ENCODE measurements at regions not wholly inside any gene's neighbourhood (a gene's known extent, or its start where the extent isn't known, plus 50 kb on each side); places are given as distances from the start of the nearest gene placed in this dataset.

- no peaks in the 10 kb centered on the region for H3K36me3 ChIP-seq (ENCODE audit: insufficient read depth, low read length)
- H3K9me3 ChIP-seq (ENCODE audit: low read length), result no peaks in the 10 kb centered on the region
- H3K27ac ChIP-seq (ENCODE audit: low read depth, low read length), result no peak overlapping the region
- H3K4me3 ChIP-seq (ENCODE audit: low read depth in 1 of 2, low read length in 2 of 2), result no peak overlapping the region
- no peak overlapping the region for H3K9ac ChIP-seq (ENCODE audit: low read length)
- H3K27me3 ChIP-seq (ENCODE audit: control insufficient read depth in 1 of 2, insufficient read depth in 2 of 2, low read length in 2 of 2), result peaks cover 0 to 26% of the 10 kb centered on the region in 2 donors
- H3K4me1 ChIP-seq (ENCODE audit: insufficient read depth, low read length), result no peaks in the 10 kb centered on the region
Measured at GRCh38 chr22:49206281-49206680, 621.4 kb downstream of the BRD1 start.

- Histone ChIP-seq H3K9ac (ENCODE audit: low read length) (no peak overlapping the region), H3K27ac (ENCODE audit: low read depth, low read length) (no peak overlapping the region), H3K36me3 (ENCODE audit: insufficient read depth, low read length) (no peaks in the 10 kb centered on the region), H3K4me3 (ENCODE audit: low read depth in 1 of 2, low read length in 2 of 2) (no peak overlapping the region), H3K4me1 (ENCODE audit: insufficient read depth, low read length) (no peaks in the 10 kb centered on the region), H3K9me3 (ENCODE audit: low read length) (no peaks in the 10 kb centered on the region), H3K27me3 (ENCODE audit: control insufficient read depth in 1 of 2, insufficient read depth in 2 of 2, low read length in 2 of 2) (peaks cover 0 to 26% of the 10 kb centered on the region in 2 donors)
Measured at GRCh38 chr22:49205483-49205800, 622.2 kb downstream of the BRD1 start.

GRCh38 chr22:49204599-49205482 lies 622.8 kb downstream of the BRD1 start:
- Histone ChIP-seq H3K36me3 (ENCODE audit: insufficient read depth, low read length) (no peaks in the 10 kb centered on the region), H3K9me3 (ENCODE audit: low read length) (no peaks in the 10 kb centered on the region), H3K27me3 (ENCODE audit: control insufficient read depth in 1 of 2, insufficient read depth in 2 of 2, low read length in 2 of 2) (peaks cover 0 to 26% of the 10 kb centered on the region in 2 donors), H3K4me3 (ENCODE audit: low read depth in 1 of 2, low read length in 2 of 2) (no peak overlapping the region), H3K4me1 (ENCODE audit: insufficient read depth, low read length) (no peaks in the 10 kb centered on the region), H3K27ac (ENCODE audit: low read depth, low read length) (no peak overlapping the region), H3K9ac (ENCODE audit: low read length) (no peak overlapping the region)

- peaks cover 0 to 20% of the 10 kb centered on the region in 2 donors for H3K27me3 ChIP-seq (ENCODE audit: control insufficient read depth in 1 of 2, insufficient read depth in 2 of 2, low read length in 2 of 2)
- H3K27ac ChIP-seq (ENCODE audit: low read depth, low read length), result no peak overlapping the region
- no peaks in the 10 kb centered on the region for H3K36me3 ChIP-seq (ENCODE audit: insufficient read depth, low read length)
- no peaks in the 10 kb centered on the region for H3K9me3 ChIP-seq (ENCODE audit: low read length)
- H3K4me1 ChIP-seq (ENCODE audit: insufficient read depth, low read length), result no peaks in the 10 kb centered on the region
- no peak overlapping the region for H3K9ac ChIP-seq (ENCODE audit: low read length)
- no peak overlapping the region for H3K4me3 ChIP-seq (ENCODE audit: low read depth in 1 of 2, low read length in 2 of 2)
Measured at GRCh38 chr22:49203859-49204598, 623.6 kb downstream of the BRD1 start.

- Histone ChIP-seq H3K27me3 (ENCODE audit: control insufficient read depth in 1 of 2, insufficient read depth in 2 of 2, low read length in 2 of 2) (peaks cover 0 to 20% of the 10 kb centered on the region in 2 donors), H3K9me3 (ENCODE audit: low read length) (no peaks in the 10 kb centered on the region), H3K27ac (ENCODE audit: low read depth, low read length) (no peak overlapping the region), H3K36me3 (ENCODE audit: insufficient read depth, low read length) (no peaks in the 10 kb centered on the region), H3K9ac (ENCODE audit: low read length) (no peak overlapping the region), H3K4me3 (ENCODE audit: low read depth in 1 of 2, low read length in 2 of 2) (no peak overlapping the region), H3K4me1 (ENCODE audit: insufficient read depth, low read length) (no peaks in the 10 kb centered on the region)
Measured at GRCh38 chr22:49203091-49203858, 624.4 kb downstream of the BRD1 start.

- Histone ChIP-seq H3K9ac (ENCODE audit: low read length) (no peak overlapping the region), H3K27me3 (ENCODE audit: control insufficient read depth in 1 of 2, insufficient read depth in 2 of 2, low read length in 2 of 2) (peaks cover 0 to 20% of the 10 kb centered on the region in 2 donors), H3K36me3 (ENCODE audit: insufficient read depth, low read length) (no peaks in the 10 kb centered on the region), H3K4me3 (ENCODE audit: low read depth in 1 of 2, low read length in 2 of 2) (no peak overlapping the region), H3K4me1 (ENCODE audit: insufficient read depth, low read length) (peaks cover 6% of the 10 kb centered on the region), H3K27ac (ENCODE audit: low read depth, low read length) (no peak overlapping the region), H3K9me3 (ENCODE audit: low read length) (no peaks in the 10 kb centered on the region)
Measured at GRCh38 chr22:49202226-49202625, 625.4 kb downstream of the BRD1 start.

GRCh38 chr22:49201046-49201970 lies 626.4 kb downstream of the BRD1 start:
- Histone ChIP-seq H3K9ac (ENCODE audit: low read length) (no peak overlapping the region), H3K4me3 (ENCODE audit: low read depth in 1 of 2, low read length in 2 of 2) (no peak overlapping the region), H3K27ac (ENCODE audit: low read depth, low read length) (no peak overlapping the region), H3K9me3 (ENCODE audit: low read length) (no peaks in the 10 kb centered on the region), H3K27me3 (ENCODE audit: control insufficient read depth in 1 of 2, insufficient read depth in 2 of 2, low read length in 2 of 2) (peaks cover 0 to 20% of the 10 kb centered on the region in 2 donors), H3K36me3 (ENCODE audit: insufficient read depth, low read length) (no peaks in the 10 kb centered on the region), H3K4me1 (ENCODE audit: insufficient read depth, low read length) (peaks cover 6% of the 10 kb centered on the region)

GRCh38 chr22:49199224-49199623 lies 628.4 kb downstream of the BRD1 start:
- peaks cover 6% of the 10 kb centered on the region for H3K4me1 ChIP-seq (ENCODE audit: insufficient read depth, low read length)
- no peaks in the 10 kb centered on the region for H3K9me3 ChIP-seq (ENCODE audit: low read length)
- H3K9ac ChIP-seq (ENCODE audit: low read length), result no peak overlapping the region
- peaks cover 0 to 9% of the 10 kb centered on the region in 2 donors for H3K27me3 ChIP-seq (ENCODE audit: control insufficient read depth in 1 of 2, insufficient read depth in 2 of 2, low read length in 2 of 2)
- H3K4me3 ChIP-seq (ENCODE audit: low read depth in 1 of 2, low read length in 2 of 2), result no peak overlapping the region
- H3K27ac ChIP-seq (ENCODE audit: low read depth, low read length), result no peak overlapping the region
- no peaks in the 10 kb centered on the region for H3K36me3 ChIP-seq (ENCODE audit: insufficient read depth, low read length)

- Histone ChIP-seq H3K4me1 (ENCODE audit: insufficient read depth, low read length) (peaks cover 6% of the 10 kb centered on the region), H3K36me3 (ENCODE audit: insufficient read depth, low read length) (no peaks in the 10 kb centered on the region), H3K27me3 (ENCODE audit: control insufficient read depth in 1 of 2, insufficient read depth in 2 of 2, low read length in 2 of 2) (peaks cover 0 to 8% of the 10 kb centered on the region in 2 donors), H3K4me3 (ENCODE audit: low read depth in 1 of 2, low read length in 2 of 2) (no peak overlapping the region), H3K9me3 (ENCODE audit: low read length) (no peaks in the 10 kb centered on the region), H3K27ac (ENCODE audit: low read depth, low read length) (no peak overlapping the region), H3K9ac (ENCODE audit: low read length) (no peak overlapping the region)
Measured at GRCh38 chr22:49198705-49199084, 629.0 kb downstream of the BRD1 start.

- Histone ChIP-seq H3K9me3 (ENCODE audit: low read length) (no peaks in the 10 kb centered on the region), H3K27ac (ENCODE audit: low read depth, low read length) (no peak overlapping the region), H3K4me3 (ENCODE audit: low read depth in 1 of 2, low read length in 2 of 2) (no peak overlapping the region), H3K4me1 (ENCODE audit: insufficient read depth, low read length) (peaks cover 6% of the 10 kb centered on the region), H3K36me3 (ENCODE audit: insufficient read depth, low read length) (no peaks in the 10 kb centered on the region), H3K27me3 (ENCODE audit: control insufficient read depth in 1 of 2, insufficient read depth in 2 of 2, low read length in 2 of 2) (peaks cover 0 to 5% of the 10 kb centered on the region in 2 donors), H3K9ac (ENCODE audit: low read length) (no peak overlapping the region)
Measured at GRCh38 chr22:49197986-49198704, 629.5 kb downstream of the BRD1 start.
